Hematopoietic multipotent progenitor cell treated with erythropoietin and hydrocortisone succinate and interleukin-3 and kit ligand, for 17 days (in vitro differentiated cells): ENCODE measurements at regions not wholly inside any gene's neighbourhood (a gene's known extent, or its start where the extent isn't known, plus 50 kb on each side); places are given as distances from the start of the nearest gene placed in this dataset.
A peak's percentile ranks its signal among the peaks of the same experiment; 100 is the strongest.

Experiments
- DNase-seq: peaks from one replicate; pipeline ENCODE4 v3.0.0-alpha.2; 2015; ENCODE audit warnings: low spot score

DNA sequence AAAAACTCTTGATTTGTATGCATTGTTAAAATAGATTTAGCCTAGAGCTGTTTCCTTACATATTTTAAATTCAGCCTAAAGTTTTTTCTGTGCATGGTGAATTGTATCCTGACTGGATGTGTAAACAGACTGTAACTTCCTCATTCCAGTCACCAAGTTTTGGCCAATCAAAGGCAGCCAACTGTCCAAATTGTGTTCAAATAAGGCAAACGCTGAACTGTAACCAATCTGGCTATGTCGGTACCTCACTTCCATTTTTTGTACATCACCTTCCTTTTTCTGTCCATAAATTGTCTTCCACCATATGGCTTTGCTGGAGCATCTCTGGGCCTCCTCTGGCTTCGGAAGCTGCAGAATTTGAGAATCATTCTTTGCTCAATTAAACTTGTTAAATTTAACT lies 1921.9 kb upstream of the SEL1L start:
- DNase-seq: no peak

DNA sequence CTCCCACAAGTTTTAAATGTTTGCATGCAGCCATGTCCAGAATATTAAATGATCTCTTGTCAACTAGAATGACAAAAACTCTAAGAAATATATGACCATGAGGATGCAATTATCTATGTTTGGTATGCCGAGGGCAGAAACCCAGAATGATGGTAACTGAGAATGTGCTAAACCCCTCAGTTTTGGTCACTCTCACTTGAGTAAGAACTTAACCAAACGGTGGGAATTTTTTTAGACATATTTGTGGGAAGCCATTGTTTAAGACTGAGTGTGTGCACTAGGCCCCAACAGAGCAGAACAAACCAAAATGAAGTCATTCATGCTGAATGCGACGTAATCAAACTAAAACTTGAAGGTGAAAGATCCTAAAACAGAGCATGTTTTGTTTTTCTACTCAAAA lies 1927.9 kb upstream of the SEL1L start:
- no peak for DNase-seq

DNA sequence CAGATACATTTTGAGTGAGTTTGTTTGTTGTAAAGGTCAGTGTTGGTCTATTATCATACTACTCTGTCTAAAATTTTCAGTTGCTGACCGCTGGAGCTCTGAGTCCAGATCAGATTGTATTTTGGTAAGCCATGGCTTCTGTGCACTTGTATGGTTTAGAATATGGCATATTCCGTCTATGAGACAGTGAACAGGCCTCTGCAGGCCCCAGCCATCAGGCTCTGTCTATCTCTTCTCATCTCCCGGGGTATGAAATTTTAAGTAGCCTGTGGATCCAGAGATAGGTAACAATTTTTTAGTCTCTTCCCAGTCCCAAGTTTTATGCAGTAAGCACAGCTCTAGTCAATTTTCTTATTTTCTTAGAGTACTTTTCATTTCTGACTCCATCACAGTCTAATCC lies 1929.1 kb upstream of the SEL1L start:
- no peak for DNase-seq

DNA sequence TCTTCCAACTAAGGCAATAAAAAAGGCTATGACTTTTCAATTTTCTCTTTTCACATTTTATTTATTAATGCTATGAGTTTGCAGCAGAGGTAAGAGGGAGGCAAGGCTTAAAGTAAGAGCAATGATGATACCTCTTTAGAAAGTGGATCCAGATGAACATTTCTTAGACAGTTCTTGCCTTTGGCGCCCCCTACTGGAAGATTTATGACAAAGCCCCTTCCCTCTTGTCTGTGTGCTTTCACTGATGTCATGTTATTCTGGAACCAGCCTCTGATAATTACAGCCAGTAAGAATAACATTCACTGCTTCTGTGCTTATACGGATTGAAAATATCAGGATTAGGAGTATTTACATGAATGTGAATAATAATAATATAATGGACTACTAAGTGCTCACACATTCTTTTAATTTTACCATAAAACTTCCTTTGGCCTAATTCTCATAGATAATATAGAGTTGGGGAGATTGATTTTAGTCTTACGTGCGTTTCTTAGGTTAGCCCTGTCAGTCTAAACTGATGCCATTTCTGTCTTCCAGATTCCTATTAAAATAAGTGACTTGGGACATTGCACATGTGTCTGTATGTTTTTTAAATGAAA lies 1929.9 kb upstream of the SEL1L start:
- DNase-seq: peak; percentile 25

DNA sequence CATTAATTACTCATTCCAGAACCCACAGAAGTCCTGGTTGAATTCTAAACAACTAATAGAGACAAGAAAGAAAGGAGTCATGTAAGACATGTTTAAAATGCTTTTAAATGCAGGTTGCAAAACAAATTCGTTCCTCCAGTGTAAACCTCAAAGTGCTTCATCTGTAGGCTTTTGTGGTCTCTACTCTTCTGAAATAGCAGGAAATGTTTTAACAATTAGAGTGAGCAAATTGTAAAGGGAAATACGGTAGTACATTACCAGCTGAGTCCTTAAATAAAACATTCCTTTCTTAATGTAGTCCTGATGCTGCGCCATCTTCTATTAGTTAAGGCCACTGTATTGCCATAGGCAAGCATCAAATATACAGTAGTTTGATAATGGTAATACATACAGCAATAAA lies 1934.2 kb upstream of the SEL1L start:
- DNase-seq: no peak

DNA sequence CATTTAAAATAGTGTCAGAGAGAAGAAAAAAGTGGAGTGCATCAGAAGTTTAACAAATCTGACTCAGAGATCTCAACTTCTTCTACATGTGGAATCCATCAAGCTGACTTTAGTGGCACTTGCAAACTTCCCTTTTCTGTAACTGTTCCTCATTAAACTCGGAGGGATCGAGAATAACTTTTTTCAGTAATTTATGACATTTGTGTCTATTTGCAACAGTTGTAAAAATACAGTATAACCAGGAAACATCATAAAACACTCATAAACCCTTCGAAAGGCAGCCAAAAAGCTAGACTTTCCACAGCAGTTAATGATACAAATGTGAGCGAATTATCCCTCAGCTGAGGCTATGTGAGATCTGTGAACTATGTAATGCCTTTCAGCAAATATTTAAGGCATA lies 1936.8 kb upstream of the SEL1L start:
- no peak for DNase-seq

DNA sequence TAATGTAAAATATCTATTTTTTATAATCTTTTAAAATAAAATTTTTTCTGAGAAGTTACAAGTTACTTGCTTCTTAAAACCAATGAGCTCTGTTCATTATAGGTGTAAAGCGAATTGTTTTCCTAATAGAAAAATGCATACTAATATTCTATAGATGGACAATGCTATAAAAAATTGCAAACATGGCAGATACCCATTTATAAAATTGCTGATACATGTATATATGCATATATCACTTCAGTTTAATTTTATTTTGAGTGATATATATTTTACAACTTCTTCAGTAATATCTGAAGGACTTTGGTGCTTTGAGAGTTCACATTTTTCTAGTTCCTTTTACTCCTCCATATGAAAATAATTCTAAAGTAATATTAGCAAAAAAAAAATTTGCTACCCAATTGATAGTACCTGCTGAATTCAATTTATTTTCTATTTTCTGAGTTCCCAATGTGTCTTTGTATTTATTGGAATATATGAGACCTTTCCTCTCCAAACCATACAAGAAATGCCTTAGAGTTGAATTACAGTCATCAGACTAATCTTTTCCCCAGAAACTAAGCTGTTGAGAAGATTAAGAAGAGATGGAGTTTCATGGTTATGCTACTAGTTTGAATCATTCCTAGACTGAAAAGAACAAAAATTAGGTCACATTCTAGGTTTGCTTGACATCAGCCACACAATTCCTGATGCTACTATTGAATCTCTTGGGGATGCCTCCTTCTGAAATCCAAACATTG lies 1937.5 kb upstream of the SEL1L start:
- no peak for DNase-seq

DNA sequence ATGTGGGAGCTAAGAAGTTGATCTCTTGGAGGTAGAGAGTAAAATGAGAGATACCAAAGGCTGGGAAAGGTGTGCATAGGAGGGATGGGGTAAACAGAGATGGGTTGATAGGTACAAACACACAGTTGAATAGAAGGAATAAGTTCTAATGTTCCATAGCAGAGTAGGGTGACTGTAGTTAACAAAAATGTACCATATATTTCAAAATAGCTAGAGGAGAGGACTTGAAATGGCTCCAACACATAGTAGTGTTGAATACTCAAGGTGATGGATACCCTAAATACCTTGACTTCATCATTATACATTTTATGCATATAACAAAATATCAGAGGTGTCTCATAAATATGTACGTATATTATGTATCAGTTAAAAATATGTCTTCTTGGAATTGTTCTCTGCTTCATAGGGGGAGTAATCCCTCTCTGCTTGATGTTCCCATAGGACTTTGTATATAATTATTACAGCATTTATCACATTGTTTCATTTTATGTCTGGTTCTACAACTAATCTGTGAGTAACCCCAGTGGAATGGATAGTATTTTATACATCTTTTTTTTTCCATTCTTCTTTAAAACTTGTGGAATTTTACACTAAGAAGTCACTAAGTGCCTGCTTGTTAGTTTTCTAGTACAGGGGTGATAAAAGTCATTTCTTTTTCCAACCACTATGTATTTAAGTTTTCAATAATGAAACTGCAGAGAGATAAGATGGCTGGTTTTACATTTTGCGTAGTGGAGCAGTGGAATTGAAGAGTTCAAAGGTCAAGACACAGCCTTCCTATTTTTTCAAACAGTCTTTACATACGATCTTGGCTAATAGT lies 1940.0 kb upstream of the SEL1L start:
- DNase-seq: no peak

DNA sequence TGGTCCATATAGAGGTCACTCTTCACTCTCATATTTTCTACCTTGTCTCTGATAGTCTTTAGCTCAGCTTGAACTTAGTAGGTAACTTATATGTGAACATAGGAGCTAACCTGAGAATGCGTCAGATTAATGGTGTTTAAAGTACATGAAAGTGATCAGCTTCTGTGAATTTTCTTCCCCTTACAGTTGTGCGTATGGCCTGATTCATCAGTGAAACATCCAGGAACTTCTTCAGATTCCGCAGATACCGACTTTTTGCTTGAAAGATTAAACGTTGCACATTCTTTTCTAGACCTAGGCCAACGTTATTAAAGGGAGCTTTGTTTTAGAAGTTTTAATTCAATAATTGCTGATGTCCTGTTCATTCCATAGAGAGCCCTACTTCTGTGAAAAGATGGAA lies 1945.1 kb upstream of the SEL1L start:
- DNase-seq: no peak

DNA sequence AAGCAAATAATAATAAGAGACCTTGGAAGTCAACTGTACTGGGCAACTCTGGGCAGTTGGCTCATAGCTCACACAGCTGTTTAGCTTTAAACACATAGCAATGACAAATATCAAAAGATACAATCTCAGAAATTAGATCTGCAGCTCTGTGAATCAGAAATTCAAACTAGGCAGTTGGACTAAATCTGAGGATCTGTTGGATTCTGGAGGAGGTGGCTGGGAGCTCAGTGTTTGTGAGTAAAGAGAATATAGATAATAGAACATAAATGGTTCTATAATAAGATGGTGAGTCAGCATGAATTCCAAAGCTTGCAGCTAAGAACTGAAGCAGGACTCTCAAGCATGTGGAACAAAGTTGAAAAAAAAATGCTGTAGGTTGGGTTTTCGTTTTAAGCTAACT lies 1949.4 kb upstream of the SEL1L start:
- no peak for DNase-seq

DNA sequence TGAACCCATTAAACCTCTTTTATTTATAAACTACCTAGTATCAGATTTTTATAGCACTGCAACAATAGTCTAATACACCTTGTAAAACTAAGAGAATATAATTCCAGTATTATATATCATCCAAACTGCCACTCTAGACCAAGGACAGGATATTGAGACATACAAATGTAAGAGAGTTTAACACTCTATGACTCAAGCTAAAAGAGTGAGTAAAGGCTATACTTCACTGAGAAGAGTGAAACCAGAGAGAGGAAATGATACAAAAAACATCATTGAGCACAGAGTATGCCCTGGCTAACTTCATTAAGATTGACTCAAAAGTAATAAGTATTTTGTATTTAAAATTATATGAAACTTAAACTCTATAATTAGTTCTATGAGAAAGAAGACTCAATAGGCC lies 1951.9 kb upstream of the SEL1L start:
- DNase-seq: no peak

DNA sequence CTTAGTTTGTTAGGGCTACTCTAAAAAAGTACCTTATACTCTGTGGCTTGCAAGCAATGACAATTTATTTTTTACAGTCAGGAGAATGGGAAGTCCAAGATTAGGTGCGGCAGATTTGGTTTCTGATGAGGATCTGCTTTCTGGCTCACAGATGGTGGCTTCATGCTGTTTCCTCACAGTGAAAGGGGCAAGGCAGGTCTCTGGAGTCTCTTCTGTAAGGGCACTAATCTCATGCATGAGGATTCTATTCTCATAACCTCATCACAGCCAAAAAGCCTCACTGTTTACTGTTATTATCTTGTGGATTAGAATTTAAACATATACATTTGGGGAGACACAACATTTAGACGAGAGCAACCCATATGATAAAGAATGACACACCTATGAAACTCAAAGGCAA lies 1957.4 kb upstream of the SEL1L start:
- no peak for DNase-seq

DNA sequence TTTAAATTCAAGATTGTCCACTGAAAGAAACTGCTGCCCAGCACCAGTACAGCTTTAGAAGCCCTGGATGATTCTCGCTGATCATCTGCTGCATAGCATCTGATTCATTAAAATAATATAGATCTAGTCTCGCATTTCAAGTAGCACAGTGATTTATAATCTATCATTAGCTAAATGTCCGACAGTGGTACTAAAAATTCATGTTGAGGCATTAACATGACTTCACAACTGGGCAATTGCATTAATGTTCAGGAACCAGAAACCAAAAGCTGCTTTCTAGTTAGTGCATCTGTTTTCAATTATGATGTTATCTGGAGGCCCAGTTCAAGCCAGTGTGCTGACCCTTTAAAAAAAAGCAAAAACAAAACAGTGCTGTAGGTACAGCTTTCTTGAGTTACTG lies 1987.2 kb upstream of the SEL1L start:
- no peak for DNase-seq

DNA sequence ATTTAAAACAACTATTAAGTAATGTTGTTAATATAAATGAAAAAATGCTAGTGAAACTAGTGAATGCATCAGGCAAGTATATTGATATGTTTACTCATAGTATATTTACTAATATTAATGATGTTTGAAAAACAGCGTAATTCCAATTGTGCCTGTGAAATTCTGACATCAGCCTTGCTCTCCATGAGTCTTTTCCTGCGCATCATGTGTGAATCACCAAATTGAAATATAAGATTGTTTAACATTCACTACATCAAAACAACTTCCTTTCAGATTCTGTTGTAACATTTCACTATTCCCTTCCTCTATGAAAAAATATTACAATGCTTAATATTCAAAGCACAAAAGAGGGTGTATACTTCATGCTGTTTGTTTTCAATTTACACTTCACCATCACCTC lies 1995.9 kb upstream of the SEL1L start:
- no peak for DNase-seq

DNA sequence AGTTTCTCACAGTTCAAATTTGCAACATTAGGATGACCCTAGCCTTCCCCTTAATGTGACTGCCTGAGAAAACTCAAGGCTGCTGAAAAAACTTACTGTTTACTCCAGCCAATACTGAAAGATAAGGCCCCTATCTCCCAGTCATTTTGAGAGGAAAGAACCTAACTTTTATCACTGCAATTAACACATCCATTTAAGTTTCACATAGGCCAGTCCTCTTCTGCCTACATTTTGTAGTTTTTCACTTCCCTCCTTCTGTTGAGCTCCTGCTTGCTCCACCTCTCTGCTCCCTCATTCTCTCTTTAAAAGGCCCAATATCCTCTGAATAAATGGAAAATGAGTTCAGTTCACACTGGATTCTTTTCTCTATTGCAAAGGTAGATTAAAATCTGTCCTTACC lies 1996.2 kb upstream of the FLRT2 start:
- DNase-seq: no peak

DNA sequence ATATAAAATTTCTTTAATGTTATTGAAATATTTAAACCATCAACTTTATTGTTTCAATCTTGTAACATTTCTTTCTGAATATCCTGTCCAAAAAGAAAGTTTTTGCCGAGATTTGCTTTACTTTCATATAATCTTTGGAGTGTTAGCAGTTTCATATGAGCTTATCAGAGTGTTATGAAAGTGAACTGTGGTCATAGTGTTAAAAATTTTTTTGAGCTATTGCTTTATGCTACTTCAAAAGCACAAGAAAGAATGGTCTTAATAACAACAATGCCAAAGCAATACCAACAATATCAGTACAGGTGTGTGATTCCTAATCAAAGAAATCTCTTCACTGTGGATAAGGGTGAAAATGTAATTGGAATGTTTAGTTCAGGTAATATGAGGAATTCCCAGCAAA lies 1994.9 kb upstream of the FLRT2 start:
- DNase-seq: no peak

DNA sequence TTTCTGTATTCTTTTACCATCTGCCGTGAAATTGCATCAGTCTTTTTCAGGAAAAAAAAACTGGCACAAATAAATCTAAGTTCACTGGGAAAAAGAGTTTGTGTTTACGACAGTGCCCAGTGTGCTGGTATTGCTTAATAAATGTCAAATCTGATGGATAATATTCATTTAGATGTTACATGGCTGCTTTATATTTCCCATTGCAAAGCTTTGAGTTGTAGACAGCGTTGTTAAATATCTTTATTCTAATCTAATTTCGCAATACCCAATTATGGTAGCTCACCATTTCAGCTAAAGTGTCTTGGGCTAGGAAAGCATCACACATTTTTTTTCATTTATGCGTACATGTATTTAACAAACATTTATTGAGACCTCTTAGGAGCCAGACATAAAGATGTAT lies 1994.5 kb upstream of the FLRT2 start:
- DNase-seq: no peak

DNA sequence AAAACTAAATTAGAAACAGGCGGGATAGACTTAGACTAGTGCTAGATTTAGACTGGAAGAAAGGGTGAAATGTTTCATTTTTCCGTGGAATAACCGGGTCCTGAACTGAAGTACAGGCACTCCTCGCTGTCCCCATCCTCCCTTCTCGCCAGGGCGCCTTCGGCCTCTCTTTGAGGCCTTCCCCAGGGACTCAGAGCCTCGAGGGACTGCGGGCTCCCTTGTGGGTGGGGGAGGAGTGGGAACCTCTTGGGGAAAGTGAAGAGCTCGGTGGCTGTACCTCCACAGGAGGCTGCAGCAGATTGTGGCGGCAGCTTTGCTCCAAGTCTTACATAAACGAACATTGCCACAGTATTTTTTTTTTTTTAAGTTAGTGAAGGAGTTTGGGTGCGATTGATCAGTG lies 1988.8 kb upstream of the FLRT2 start:
- DNase-seq: no peak

DNA sequence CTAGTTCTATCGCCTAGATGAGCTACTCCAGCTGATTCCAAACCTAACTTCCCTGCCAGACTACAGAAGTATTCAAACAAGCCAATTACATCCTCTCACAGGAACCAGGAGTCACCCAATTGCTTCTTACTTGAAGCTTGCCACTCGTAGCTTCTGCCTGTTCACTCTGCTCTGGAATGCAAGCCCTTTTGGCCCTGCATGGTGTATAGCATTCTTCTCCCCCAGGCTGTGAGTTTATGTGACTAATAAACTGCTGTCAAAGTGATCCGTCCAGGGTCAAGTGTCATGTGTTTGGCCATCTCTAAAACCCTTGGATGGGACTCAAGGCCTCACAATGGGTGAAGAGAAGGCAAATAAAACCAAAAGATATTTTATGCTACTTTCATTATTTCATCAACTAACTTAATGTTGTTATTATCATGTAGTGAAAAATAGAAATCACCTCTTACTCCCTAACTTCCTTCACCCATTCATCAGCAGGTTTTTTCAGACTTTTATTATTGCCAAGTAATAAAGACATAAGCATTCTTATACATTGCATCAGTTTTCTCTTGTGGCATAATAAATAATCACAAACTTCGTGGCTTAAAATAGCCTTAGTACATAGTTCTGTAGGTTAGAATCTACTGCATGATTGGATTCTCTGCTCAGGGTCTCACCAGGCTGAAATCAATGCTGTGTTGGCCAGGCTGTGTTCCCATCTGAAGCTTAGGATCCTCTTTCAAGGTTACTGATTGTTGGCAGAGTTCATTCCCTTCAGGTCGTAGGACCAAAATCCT lies 1981.7 kb upstream of the FLRT2 start:
- DNase-seq: no peak

DNA sequence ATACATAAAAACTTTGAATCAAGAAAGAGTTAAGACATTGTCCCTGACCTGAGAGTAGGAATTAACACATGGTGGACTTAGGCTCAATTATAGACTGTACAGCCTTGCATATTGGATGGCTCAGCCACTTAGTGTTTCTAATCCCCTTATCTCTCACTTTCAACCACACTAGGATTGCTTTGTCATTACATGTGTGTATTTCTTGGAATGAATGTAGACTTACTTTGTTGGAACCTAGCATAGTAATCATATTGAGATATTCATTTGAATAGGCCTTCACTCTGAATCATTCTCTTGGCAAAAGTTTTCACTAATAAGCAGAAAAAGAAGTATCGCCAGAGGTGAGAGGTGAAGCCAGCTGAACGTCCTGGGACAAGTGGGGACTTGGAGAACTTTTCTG lies 1973.9 kb upstream of the FLRT2 start:
- DNase-seq: no peak

DNA sequence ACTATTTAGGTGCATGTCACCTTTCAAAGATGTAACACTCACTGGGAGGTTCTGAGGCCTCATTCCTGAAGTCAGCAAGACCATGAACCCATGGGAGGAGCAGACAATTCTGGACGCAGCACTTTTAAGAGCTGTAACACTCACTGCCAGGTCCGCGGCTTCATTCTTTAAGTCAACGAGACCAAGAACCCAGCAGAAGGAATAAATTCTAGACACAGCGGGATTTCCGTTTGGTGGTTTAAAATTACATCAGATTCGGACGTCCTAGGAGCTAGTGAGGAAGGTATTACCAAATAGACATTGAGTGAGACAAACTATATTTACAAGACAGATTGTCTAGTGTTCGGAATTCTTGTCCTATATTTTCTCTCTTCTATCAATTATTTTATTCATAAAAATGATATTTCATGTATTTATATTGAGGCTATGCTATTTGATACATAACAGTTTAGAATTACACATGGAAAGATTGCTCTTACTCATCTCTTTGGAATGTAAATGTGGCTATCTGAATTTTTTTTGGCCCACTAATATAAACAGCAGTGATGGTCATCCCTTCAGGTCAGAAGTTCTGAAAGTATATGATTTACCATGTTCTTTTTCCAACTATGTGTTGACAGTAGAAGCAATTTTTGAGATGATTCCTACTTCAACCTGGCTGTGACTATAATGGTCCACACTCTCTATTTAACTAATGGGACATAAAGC lies 1973.0 kb upstream of the FLRT2 start:
- DNase-seq: no peak

DNA sequence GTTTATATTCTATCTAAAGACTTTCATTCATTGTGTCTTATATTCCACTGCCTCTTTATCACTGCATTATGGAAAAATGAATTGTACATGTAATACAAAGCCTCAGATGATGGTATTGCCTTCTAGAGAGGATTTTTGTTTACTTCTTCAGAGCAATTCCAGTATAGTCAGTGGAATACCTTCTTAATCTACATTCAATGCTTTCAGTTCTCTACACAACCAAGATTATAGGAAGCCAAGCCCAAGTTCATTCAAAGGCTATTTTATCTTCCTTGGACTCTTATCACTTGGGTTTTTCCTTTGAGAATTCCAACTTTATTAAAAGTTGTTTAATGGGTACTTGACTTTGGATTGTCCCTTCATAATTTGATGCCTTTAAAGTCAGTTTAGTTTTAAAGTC lies 1971.0 kb upstream of the FLRT2 start:
- no peak for DNase-seq
